ENCODE measurements at regions not wholly inside any gene's neighbourhood (a gene's known extent, or its start where the extent isn't known, plus 50 kb on each side); places are given as distances from the start of the nearest gene placed in this dataset.
"Not testable (repeated sequence)": the region's sequence is repeated elsewhere in the genome, so short reads cannot be mapped to it uniquely, and the experiment has no call there.

DNA sequence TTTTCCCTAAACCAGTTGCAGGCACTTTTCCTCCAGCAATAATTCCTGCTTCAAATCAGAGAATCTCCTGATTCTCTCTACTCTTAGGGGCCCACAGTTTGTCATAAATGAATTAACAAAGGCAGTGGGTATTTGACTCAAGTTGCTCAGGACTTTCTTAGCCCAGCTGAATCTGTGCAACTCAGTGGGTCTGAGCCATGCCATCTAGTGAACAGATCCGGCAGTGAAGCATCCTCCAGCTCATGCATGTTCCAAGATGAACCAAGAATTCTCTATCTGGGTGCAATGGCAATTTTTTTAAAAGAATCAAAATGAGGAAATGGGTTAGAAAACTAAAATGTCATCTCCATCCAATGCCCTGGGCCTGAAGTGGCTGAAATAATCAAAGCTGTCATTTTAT lies 575.2 kb upstream of the CDH11 start:
- no peak for DNase-seq

GRCh38 chr16:65691846-65692245 lies 570.0 kb upstream of the CDH11 start:
- DNase-seq = not testable (repeated sequence)

DNA sequence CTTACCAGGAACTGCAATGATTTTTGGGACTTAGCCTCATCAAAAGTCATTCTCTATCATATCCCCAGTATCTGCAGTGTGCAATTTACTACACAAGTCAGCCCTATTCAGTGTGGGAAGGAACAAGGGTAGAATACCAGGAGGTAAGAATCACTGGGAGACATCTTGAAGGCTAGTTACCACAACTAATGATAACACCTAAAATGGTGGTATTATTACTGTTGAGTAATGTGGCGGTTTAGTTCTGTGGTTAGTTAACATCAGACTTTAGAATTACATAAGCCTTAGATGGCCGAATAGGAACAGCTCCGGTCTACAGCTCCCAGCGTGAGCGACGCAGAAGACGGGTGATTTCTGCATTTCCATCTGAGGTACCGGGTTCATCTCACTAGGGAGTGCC lies 567.9 kb upstream of the CDH11 start:
- DNase-seq = no peak

DNA sequence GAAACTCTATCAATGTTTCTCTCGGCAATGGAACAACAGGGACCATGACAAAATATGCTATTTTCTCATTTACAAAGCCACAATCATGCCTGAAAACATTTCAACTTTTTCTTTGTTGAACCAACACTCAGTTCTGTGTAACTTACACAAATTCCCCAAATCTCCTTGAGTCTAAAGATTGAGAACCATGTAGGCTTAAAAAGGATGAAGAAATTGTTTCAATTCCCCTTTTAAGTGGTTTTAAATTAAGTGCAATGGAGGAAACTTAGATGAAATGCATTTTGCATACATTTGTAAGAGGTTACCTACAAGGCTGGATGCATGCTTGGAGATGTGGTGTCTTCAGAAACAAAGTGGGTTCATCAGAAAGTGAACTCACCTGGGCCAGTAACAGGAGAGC lies 566.4 kb upstream of the CDH11 start:
- DNase-seq = no peak

DNA sequence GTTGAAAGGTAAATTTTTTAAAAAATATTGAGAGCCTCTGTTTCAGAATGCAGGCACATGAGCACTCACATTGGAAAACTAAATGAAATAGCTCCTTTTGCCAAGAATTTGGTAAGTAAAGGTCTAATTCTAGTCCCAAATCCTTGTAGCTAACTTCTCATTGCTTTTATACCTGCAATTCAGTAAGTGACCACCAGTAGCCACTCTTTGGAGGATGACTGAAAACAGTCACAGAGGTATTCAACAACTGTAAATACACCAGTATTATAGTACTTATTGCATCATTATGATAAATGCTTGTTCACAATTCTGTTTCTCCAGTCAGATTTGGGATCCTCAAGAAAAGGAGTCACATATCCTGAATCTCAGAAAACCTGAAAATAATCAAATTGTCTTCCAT lies 562.4 kb upstream of the CDH11 start:
- no peak for DNase-seq

DNA sequence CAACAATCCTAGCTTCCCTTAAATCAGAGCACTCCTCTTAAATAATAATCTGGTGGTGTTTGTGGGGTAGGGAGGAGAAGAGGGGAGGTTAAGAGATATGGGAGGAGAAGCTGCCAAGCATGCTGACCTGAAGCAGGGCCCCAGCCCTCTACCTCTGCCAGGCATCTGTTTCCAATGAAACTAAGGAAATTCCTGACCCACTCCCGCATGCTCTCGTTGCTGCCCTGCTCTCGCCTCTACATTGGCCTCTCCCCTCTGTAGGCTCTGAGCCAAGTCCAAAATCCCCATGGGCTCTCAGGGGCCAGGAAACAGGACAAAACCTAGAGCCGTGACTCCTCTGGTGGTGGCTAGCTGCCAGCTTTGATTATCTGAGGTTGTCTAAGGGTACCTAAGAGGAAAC lies 559.5 kb upstream of the CDH11 start:
- no peak for DNase-seq

- DNase-seq = no peak
Observed at GRCh38 chr16:65679785-65680184, 557.9 kb upstream of the CDH11 start.

DNA sequence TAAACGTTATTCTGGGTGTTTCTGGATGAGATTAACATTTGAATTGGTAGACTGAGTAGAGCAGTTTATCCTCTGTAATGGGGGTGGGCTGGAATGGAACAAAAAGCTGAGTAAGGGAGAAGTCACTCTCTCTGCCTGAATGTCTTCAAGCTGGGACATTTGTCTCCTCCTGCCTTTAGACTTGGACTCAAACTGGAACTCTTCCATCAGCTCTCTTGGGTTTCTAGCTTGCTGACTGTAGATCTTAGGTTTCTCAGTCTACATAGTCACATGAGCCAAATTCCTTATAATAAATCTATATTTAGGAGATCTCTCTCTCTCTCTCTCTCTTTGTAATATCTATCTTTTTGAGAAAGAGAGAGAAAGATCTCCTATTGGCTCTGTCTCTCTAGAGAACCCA lies 553.3 kb upstream of the CDH11 start:
- no peak for DNase-seq

- DNase-seq = no peak
Observed at GRCh38 chr16:65672960-65673359, 551.1 kb upstream of the CDH11 start.

- no peak for DNase-seq
Observed at GRCh38 chr16:65671071-65671470, 549.2 kb upstream of the CDH11 start.

DNA sequence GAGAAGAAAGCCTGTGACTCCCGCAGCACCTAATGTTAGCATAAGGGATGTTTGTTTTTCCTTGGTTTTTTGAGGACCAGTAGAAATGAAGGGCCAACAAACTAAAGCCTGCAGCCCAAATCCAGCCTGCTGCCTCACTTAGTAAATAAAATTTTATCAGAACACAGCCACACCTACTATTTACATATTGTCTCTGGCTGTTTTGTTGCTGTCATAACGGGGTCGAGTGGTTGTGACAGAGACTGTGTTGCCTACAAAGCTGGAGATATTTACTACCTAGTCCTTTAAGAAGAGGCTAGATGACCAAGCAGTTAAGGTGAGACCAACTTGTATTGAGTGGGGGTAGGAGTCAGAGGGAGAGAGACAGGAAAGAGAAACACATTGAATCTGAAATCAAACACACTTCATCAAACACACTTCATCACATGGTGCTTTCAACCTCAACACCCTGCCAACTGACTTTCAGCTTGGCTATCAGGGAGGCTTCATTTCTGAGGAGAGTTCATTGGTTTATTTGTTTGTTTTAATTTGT lies 546.3 kb upstream of the CDH11 start:
- no peak for DNase-seq

- no peak for DNase-seq
Observed at GRCh38 chr16:65667011-65667578, 545.2 kb upstream of the CDH11 start.

DNA sequence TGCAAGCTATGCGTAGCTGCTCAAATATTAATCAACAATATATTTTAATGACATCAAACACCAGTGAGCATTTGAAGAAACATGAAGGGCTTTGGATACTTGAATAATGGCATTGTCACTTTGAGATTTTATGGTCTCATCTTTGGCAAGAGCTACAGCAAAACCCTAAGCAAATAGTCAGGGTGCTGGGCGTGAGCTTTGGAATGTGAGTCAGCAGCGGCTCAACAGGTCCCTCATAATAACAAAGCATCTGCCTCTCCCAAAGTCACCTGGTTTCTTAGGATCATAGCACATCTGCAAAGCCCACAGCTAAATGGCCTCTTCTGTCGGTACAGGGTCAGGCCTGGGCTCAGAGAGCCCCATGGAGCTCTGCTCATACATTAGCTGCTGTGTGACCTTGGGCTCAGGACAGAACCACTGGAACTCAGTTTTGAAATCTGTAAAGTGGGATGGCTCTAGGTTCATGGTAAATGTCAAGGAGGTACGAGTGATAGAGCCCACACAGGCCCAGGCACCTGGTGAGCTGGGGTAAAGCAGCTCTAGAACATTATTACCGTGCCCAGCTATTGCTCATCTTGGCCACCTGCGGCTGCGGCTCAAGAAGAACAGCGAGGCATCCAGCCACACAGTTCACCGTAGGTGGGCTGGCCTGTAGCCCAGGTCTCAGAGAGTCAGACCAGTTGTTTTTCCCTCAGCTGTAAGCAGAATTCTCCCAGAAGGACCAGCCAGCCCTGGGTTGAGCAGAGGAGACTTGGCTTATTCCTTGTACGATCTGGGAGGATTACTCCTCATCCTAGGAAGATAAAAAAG lies 544.5 kb upstream of the CDH11 start:
- no peak for DNase-seq

- DNase-seq = no peak
Observed at GRCh38 chr16:65665586-65665985, 543.7 kb upstream of the CDH11 start.

GRCh38 chr16:65663774-65664173 lies 541.9 kb upstream of the CDH11 start:
- no peak for DNase-seq

GRCh38 chr16:65662256-65662655 lies 540.4 kb upstream of the CDH11 start:
- DNase-seq = no peak

GRCh38 chr16:65661558-65661957 lies 539.7 kb upstream of the CDH11 start:
- no peak for DNase-seq

DNA sequence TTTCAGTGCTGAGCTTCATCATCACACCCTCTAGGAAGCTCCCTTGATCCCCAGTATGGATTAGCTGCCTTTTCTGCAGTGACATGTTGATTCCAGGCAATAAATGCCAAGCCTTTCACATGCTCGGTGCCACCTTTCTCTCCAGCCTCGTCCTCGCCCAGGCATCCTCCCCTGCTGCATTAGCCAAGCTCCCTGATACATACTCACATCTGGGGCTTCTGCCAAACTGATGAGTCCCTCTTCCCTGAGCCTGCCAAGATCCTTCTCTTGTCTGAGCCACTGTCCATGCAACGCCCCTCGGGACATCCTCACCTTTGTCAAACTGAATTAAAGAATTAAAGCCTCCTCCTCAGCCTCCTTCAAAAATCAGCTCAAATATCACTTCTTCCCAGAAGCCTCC lies 538.5 kb upstream of the CDH11 start:
- no peak for DNase-seq

DNA sequence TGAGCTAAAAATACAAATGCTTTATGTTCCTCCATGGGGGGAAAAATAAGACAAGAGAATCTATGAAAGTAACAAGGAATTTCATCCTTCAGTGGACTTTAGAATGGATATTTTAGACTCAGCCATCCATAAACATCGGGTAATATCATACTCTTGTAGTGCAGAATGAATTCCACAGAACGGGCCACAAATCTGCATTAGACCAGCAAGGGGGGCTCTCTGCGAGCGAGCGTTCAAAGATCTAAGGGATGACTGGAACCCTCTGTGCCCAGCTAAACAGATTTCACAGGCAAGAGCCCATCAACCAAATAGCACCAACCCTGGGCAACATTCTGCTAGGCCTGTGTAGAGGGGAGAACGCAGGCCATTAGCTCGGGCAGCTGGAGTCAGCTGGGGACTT lies 537.9 kb upstream of the CDH11 start:
- no peak for DNase-seq

- DNase-seq = no peak
Observed at GRCh38 chr16:65658787-65659220, 536.9 kb upstream of the CDH11 start.

DNA sequence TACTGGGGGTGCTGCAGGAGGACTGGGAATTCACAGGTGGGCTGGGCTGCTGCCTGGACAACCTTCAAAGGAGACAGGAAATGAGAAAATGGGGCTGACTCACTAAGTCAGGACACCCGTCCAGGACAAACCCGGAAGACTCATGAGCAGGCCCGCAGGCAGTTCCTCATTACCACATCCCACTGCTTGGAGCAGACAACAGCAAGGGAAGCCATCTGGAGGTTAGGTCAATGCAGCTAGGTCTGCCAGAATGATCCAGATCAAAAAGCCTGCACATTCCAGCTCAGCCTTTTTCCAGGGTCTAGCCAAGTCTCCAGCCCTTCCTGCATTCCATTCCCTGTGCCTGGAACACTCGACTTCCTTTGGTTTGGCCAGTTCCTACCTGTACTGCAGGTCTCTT lies 536.5 kb upstream of the CDH11 start:
- no peak for DNase-seq

- DNase-seq = no peak
Observed at GRCh38 chr16:65657556-65657955, 535.7 kb upstream of the CDH11 start.

DNA sequence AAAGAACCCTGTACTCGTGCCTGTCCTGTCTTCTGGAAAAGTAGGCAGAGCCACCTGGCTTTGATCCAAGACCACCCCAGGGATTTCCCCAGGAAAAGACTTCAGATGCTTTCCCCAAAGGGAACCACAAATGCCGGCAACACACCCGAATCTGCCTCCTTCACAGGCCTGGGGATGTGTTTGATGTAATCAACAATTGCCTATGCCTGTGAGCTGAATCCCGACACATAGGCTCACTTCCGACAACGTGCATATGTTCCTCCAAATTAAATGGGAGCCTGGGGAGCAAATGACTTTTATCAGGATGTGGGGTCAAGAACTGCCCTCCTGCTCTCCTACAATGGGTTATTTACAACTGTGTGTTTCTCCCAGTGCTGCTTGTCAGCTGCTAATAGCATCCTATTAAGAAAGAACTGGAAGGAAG lies 535.2 kb upstream of the CDH11 start:
- no peak for DNase-seq

GRCh38 chr16:65655802-65656201 lies 533.9 kb upstream of the CDH11 start:
- DNase-seq = no peak

GRCh38 chr16:65648101-65648500 lies 526.2 kb upstream of the CDH11 start:
- no peak for DNase-seq

Data from GF-D8 (cell line).